NCI-H2171 (cell line): ENCODE measurements at regions not wholly inside any gene's neighbourhood (a gene's known extent, or its start where the extent isn't known, plus 50 kb on each side); places are given as distances from the start of the nearest gene placed in this dataset.

Experiments used
- DNase-seq: peaks from one replicate; lab custom pipeline; 2025; lab: John Stamatoyannopoulos, UW

DNA sequence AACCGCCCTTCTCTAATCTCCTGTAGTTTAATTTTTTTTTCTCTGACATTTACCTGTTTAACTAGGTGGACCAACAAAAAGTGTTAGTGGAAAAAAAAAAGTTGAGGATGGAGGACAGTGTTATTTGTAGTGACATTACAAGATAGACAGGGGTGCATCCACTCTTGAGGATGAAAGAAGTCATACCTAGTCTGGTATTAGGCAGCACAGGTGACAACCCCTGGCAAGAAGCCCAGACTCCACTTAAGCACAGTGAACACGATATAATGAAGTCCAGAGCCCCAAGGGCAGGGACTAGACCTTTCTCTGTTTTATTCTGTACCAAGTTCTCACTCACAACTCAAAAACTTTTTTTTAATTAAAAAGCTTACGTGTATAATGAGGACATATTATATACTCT, 268.4 kb downstream of the GPR37 start:
- no peak for DNase-seq

GRCh38 chr7:124489925-124490324, 275.7 kb downstream of the GPR37 start:
- no peak for DNase-seq

- no peak for DNase-seq
Observed at GRCh38 chr7:124489082-124489819, 276.3 kb downstream of the GPR37 start.

DNA sequence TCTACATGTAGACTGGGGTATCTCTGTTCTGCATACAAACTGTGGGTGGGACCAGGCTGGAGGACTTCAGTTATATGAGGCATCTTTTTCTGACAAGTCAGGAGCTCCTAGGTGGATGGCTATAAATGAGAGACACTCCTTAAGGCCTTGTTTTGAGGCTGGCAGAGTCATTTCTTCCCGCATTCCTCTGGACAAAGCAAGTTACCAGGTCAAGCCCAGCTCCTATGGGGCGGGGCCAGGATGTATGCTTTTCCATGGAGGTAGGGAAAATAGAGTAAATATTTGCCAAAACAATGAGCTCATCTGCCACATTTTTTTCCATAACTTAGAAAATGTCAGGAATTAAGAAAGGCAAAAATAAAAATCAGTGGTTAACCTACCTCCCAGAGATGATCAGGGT, 283.4 kb downstream of the GPR37 start:
- DNase-seq: no peak

DNA sequence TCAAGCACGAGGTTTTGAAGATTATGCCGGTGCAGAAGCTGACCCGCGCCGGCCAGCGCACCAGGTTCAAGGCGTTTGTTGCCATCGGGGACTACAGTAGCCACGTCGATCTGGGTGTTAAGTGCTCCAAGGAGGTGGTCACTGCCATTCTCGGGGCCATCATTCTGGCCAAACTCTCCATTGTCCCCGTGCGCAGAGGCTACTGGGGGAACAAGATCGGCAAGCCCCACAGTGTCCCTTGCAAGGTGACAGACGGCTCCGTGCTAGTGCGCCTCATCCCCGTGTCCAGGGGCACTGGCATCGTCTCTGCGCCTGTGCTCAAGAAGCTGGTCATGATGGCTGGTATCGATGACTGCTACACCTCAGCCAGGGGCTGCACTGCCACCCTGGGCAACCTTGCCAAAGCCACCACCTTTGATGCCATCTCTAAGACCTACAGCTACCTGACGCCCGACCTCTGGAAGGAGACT, 284.7 kb downstream of the GPR37 start:
- DNase-seq: no peak

GRCh38 chr7:124480036-124480820, 285.4 kb downstream of the GPR37 start:
- DNase-seq: no peak

DNA sequence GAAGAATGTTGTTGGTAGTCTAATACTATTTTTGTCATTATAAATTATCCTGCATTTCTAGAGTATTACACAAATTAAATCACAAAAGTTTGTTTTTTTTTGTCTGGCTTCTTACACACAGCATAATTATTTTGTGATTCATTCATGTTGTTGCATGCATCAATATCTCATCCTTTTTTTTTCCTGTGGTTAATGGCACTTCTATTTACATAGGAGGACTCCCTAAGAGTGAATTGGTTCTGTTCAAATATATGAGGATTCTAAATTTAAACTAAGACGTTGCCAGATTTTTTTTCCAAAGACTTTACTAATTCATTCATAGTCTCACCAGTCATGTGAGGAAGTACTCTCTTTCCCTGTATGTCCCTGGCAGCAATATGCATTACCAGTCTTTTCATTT, 303.3 kb downstream of the GPR37 start:
- no peak for DNase-seq

DNA sequence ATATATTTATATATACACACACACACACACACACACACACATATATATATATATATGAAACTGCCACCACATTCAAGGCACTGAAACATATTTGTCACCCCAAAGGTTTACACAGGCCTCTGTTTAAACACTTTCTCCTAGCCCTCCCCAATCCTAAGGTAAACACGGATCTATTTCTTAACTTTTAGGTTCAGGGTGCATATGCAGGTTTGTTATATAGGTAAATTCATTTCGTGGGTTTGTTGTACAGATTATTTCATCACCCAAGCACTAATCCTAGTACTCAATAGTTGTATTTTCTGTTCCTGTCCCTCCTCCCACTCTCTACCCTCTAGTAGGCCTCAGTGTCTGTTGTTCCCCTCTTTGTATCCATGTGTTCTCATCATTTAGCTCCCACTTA, 305.0 kb downstream of the GPR37 start:
- no peak for DNase-seq

DNA sequence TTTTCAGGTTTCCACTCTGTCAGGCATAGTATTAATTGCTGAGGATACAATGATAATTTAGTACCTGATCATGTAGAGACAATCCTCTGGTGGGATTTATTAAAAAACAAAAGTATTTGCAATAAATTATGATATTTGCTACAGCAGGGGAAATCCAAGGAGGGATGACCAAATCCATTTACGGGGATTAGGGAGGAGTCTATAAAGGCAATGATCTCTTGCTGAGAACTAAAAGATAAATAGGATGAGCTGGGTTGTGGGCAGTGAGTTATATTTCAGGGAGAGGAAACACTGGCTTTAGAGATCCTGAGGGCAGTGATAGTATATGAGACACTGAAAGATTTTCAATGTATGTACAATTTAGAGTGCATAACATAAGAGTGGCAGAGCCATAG, 305.5 kb downstream of the GPR37 start:
- no peak for DNase-seq

DNA sequence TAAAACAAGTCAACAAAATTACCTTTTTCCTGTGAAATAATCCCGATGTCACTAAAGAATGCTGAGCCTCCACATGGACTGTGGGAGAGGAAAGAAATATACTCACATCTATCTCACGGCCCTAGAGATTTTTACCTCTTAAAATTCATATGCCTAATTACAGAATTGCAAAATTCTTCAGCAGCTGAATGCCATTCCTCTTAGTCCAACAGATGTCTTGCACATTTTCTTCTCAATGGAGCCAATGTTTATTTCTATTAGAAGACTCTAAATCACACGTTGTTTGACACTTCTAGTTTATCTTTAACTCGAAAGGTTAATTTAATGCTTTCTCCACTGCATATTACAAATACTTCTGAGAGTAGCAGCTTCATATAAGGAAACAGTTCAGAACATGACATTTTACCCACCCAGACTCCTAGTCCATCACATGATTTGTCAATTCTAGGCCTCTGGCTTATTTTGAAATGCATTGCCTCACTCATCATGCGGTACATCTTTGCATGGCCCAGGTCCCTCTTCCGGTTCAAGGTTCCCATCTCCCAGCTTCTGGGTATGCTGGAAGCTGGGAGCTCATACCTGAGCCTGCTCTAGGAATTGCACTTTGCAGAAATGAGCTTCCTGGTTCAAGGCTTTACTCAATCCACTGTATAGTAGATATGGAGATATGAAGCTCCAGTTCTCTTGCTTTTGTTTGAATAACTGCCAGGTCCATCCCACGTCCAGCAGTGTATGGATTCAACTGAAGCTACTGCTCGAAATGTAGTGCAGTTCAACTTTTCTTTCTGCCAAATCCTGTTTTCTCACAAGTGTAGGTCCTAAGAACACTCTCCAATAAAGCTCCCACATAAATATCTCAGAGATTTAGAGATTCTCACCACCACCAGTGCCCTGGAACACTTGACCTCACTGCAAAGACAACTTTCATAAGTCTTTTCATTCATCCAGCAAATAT, 306.2 kb downstream of the GPR37 start:
- no peak for DNase-seq

DNA sequence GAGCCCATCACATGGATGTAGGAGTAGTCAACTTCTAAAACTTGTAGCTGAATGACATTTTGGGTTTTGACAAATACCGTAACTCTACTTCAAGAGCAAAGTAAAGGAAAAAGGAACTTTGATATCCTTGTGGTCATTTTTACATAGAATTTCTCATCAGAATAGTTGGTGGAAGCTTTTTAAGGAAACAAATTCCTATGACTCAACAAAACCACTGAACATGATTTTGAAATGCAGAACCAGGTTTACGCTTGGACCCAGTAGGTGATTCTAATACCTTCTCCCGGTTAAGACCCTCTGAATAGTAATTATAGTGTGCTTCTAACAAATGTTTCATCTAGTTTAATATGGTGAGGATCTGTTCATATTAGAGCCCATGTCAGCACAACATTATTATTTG, 307.8 kb downstream of the GPR37 start:
- DNase-seq: no peak

GRCh38 chr7:124456286-124456685, 309.3 kb downstream of the GPR37 start:
- no peak for DNase-seq

DNA sequence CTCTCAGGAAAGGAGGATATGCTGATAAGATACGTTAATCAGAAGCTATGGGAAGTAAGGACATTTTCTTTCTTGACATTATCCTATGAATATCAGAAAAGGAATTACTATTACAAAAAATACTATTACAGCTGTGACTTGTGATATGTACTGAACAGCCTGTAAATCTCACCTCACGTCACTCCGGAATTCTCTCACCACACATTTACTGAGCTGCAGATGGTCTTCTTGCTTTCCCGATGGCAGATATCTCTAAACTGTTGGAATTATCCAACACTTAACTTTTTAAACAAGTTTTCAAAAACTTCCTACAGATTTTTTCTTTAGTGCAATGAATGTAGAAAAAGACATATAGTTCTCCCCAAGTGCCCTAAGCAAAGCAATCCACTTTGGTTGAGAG, 313.4 kb downstream of the GPR37 start:
- DNase-seq: no peak

DNA sequence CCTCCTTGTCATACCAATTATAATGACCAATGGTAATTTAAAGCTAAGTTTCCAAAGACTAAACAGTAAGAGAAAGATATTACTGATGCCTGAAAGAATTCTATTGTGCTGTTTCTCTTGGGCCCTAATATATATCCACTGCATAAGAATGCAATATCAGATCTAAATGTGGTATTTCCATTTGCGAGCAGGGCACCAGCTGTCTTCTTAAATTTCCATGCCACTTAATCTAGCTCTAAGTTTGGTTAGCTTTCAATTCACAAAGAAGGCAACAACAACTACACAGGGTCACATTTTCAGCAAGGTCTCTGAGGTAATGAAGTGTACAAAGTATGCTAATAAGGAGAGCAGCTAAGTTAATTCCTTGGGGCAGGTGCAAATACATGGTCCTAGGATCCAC, 315.7 kb downstream of the GPR37 start:
- no peak for DNase-seq

DNA sequence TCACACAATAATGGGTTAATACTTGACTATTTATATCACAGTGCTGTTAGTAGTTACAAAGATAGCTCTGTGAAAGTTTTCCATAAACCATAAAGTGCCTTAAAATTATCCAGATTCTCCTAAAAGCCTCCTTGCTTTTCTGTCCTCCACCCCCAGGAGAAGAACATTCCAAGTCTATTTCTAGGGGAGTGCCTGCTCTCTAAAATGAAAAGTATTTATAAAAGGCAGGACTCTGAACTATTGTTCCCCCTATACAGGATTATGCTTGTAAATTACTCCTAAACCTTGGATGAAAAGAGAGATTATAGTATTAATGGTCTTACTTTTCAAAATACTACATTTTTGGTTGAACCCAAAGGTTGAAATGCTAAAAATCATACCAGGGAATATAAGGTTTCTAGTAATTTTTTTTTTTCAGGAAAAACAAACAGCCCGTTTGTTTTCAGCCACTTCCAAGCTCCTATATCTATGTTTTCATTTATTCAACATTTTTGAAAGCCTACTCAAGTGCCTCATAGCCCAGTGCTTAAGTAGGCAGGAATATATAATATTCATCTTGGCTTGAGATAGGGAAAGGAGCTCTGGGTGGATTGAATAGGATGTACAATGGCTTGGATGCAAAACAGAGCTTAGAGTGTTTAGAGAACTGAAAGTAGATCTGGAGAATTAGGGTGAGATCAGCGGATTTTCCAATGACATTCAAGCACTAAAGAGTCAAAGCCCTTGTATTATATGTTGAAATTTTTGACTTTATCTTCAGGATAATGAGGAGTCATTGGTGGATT, 320.7 kb downstream of the GPR37 start:
- no peak for DNase-seq

DNA sequence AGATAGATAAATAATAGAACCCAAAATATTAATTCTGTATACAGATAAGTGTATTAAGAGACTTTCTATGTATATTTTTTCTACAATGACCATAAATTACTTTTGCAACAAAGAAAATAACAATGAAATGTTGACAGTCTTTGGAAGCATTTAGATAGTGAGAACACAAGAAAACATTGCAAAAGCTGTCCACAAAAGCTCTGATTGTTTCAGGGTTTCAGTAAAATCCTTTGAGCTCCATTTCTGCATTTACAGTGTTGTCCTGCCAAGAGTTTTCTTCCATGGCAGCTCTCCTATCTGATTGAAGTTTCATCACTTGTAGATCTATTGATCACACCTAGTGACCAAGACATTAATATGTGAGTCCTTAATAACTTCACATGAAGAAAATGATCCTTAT, 321.8 kb downstream of the GPR37 start:
- DNase-seq: no peak

- no peak for DNase-seq
Observed at GRCh38 chr7:124440081-124440480, 325.5 kb downstream of the GPR37 start.

DNA sequence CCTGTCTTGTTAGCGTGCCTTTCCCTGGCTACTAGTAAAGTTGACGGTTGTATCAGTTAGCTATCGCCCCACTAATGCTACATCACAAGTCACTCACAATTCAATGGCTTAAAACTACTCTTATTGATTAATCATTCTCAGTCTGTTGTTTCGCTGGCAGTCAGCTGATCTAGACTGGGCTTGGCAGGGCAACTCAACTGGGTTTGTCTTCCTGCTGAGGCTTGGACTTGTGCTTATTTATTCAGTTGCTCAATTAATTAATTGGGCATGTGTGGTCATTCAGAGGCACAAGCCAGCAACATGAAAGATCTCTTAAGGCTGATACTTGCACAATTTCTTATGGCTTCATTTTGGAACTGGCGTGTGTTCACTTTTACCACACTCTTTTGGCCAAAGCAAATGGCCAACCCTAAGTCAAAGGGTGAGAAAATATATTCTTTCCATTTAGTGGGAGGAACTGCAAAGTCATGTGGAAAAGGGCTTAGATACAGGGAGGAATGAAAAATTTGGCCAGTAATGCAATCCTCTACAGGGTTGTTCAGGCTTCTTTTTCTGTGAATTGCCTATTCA, 333.5 kb downstream of the GPR37 start:
- DNase-seq: no peak

- DNase-seq: no peak
Observed at GRCh38 chr7:124429923-124430322, 335.7 kb downstream of the GPR37 start.

GRCh38 chr7:124428781-124429180, 336.8 kb downstream of the GPR37 start:
- no peak for DNase-seq

DNA sequence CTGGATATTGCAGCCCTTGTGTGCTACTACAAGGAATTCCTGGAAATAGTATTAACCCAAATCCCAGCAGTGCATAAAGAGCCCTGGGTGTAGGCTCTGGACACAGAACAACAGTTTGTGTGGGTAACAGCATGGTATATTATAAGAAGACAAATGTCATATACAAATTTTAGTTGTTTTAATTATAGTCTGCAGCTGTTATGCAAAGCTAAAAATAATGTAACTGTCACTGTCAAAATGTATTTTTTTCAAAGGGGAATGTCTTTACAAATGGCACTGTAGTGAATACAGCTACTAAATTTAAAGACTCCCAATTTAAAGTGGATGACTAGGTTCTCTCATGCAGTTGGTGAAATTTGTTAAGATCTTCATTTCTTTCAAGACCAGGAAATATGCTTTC, 339.0 kb downstream of the GPR37 start:
- DNase-seq: no peak
